Esophagus muscularis mucosa (tissue), 4 donors: ENCODE measurements at regions not wholly inside any gene's neighbourhood (a gene's known extent, or its start where the extent isn't known, plus 50 kb on each side); places are given as distances from the start of the nearest gene placed in this dataset.

Experiments used
- DNase-seq: peaks from one replicate; pipeline ENCODE4 v3.0.0-alpha.2; 2017; ENCODE audit errors: extremely low spot score
- H3K27ac ChIP-seq, 4 donors: fragments of 200-600 bp; sonication (generic); replicated peaks in 1 of 4; 1 replicate in 3 of 4; 2 replicates in 1 of 4; pipeline ENCODE4 v1.5.1; 2016 to 2019; ENCODE audit warnings: mild to moderate bottlenecking in 1 of 4
- H3K27me3 ChIP-seq, 4 donors: fragments of 200-600 bp; sonication (generic); one replicate each; pipeline versions ENCODE4 v1.5.1 to v1.6.0; 2016 to 2019
- H3K36me3 ChIP-seq, 4 donors: fragments of 200-600 bp; sonication (generic); one replicate each; pipeline ENCODE4 v1.5.1; 2016 to 2019
- H3K4me1 ChIP-seq, 4 donors: fragments of 200-600 bp; sonication (generic); one replicate each; pipeline ENCODE4 v1.5.1; 2016 to 2019
- H3K4me3 ChIP-seq, 4 donors: fragments of 200-600 bp; sonication (generic); 1 replicate in 2 of 4; 2 replicates in 2 of 4; pipeline ENCODE4 v1.5.1; 2016 to 2019; ENCODE audit warnings: mild to moderate bottlenecking in 4 of 4, moderate library complexity in 1 of 4
- H3K9me3 ChIP-seq, 4 donors: fragments of 200-600 bp; sonication (generic); 1 replicate in 3 of 4; 2 replicates in 1 of 4; pipeline ENCODE4 v1.5.1; 2016 to 2019
- EP300 ChIP-seq: sonication (generic); formaldehyde crosslinking; IDR thresholded peaks from one replicate; pipeline ENCODE4 v1.6.1; 2017; ENCODE audit warnings: antibody characterized with exemption
- POLR2A ChIP-seq: fragments of 450-650 bp; IDR thresholded peaks from one replicate; pipeline ENCODE4 v1.6.1; 2017; ENCODE audit warnings: antibody characterized with exemption, moderate library complexity, mild to moderate bottlenecking, low read depth
- POLR2AphosphoS5 ChIP-seq, 2 donors: sonication (generic); formaldehyde crosslinking; IDR thresholded peaks; one replicate each; pipeline ENCODE4 v1.6.1; 2017; ENCODE audit warnings: antibody characterized with exemption in 2 of 2
- WGBS: methylation state at CpG from one replicate; pipeline ENCODE4 v1.1.5; 2018; 5-methylcytosine and 5-hydroxymethylcytosine counted together
- intact Hi-C: fragments of 100-400 bp; cut with DNase I; formaldehyde crosslinking; loops from one replicate; pipeline ENCODE4 v1.15.1; 2023
- TF ChIP-seq, protein P1 (sequence below), 3 experiments: fragments of 200-600 bp in 2 of 3; fragments of 450-650 bp in 1 of 3; sonication (generic) in 2 of 3; IDR thresholded peaks; one replicate each; pipeline ENCODE4 v1.5.1; 2017 to 2019; ENCODE audit warnings: antibody characterized with exemption in 3 of 3, mild to moderate bottlenecking in 2 of 3, moderate library complexity in 1 of 3

DNA sequence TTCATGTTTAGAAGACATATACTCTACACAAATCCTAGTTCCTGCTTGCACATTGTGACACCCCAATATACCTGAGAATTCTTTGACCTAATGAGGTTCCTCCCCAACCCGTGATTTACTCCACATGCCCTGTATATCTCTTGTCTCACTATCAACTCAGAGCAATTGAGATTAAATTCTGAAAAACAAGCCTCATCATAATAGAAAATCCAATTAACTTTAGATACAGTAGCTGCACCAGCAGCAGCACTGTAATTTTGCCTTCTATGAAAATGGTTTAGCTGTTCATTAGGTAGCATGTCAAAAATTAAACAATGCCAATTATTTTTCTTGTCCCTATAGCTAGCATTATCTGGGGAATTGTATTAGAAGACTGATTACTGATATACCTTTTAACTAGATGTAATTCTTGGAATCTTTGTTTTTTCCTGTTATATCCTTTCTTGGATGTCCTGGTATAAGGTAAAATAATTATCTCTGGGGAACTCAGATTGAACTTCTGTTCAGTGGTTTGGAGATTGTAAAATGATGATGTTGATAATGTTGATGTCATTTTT is 218.9 kb upstream of the TANK start:
- TF ChIP-seq POLR2A (no peak), POLR2AphosphoS5 (IDR thresholded peaks at IDR 0.05) (no peak), EP300 (no peak)
- TF ChIP-seq, protein P1, sequence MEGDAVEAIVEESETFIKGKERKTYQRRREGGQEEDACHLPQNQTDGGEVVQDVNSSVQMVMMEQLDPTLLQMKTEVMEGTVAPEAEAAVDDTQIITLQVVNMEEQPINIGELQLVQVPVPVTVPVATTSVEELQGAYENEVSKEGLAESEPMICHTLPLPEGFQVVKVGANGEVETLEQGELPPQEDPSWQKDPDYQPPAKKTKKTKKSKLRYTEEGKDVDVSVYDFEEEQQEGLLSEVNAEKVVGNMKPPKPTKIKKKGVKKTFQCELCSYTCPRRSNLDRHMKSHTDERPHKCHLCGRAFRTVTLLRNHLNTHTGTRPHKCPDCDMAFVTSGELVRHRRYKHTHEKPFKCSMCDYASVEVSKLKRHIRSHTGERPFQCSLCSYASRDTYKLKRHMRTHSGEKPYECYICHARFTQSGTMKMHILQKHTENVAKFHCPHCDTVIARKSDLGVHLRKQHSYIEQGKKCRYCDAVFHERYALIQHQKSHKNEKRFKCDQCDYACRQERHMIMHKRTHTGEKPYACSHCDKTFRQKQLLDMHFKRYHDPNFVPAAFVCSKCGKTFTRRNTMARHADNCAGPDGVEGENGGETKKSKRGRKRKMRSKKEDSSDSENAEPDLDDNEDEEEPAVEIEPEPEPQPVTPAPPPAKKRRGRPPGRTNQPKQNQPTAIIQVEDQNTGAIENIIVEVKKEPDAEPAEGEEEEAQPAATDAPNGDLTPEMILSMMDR (IDR thresholded peaks at IDR 0.05): no peak
- Histone ChIP-seq H3K27me3 (no peaks in the 10 kb centered on the region), H3K4me3 (no peak overlapping the region), H3K9me3 (no peaks in the 10 kb centered on the region), H3K36me3 (no peaks in the 10 kb centered on the region), H3K27ac (no peak overlapping the region), H3K4me1 (peaks cover 0 to 6% (median 3%) of the 10 kb centered on the region in 4 donors)
- intact Hi-C loops: no loop called here
- WGBS: 92% methylated on average over 1 of the region's 1 CpG
- DNase-seq: no peak

DNA sequence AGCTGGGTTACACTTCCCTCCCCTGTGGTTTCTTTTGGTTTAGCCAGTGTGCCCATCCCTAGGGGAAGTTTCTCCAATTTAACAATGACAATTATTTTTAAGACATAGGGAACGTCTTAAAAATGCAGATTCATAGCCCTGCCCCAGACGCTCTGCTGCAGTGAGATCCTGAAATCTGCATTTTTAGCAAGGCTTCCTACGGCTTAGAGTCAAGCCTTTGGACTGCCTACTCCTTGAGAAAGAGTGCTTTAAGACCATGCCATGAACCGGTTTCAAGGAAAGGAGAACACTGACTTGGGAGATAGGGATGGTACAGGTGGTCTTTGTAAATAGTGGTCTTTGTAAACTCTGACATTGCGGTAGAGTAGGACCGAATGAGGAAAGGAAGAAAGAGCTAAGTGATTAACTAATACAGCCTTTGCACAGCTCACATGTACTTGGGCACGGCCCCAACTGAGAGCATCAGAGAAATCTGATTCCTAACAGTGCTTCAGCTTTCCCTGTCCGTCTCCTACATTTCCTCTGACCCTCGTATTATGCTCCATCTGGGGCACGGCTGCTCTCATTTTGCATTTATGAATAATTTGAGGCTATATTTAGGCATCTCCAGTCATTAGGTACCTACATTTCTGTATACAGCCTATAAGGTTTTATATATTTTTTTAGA is 217.6 kb upstream of the TANK start:
- TF ChIP-seq POLR2AphosphoS5 (IDR thresholded peaks at IDR 0.05) (no peak), POLR2A (no peak), EP300 (no peak)
- TF ChIP-seq, protein P1 (IDR thresholded peaks at IDR 0.05): no peak
- intact Hi-C loops: no loop called here
- Histone ChIP-seq H3K4me3 (no peak overlapping the region), H3K36me3 (no peaks in the 10 kb centered on the region), H3K4me1 (peaks cover 0 to 6% (median 3%) of the 10 kb centered on the region in 4 donors), H3K27me3 (no peaks in the 10 kb centered on the region), H3K27ac (no peak overlapping the region), H3K9me3 (no peaks in the 10 kb centered on the region)
- WGBS: 83% methylated on average over 10 of the region's 10 CpGs
- DNase-seq: no peak

DNA sequence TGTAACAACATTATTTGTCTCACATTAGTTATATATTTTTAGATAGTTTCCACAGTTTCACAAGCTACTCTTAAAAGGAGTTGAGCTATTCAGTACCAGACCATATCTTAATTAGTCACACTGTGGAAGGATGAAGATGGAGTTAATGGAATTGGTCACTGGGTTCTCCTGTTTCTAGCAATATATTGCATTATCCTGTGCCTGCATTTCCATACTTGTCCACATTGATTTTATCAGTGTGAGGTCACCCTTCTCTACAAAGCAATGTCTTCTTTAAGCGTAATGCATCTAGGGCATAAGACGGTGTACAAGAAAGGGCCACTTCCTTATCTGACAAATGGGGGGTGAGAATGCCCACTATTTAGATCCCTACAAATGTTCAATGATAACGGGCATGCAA is 216.8 kb upstream of the TANK start:
- no peak overlapping the region for H3K4me3 ChIP-seq
- H3K27me3 ChIP-seq: no peaks in the 10 kb centered on the region
- peaks cover 0 to 6% (median 3%) of the 10 kb centered on the region in 4 donors for H3K4me1 ChIP-seq
- no peak overlapping the region for H3K27ac ChIP-seq
- 98% methylated on average over 3 of the region's 3 CpGs for WGBS
- no peaks in the 10 kb centered on the region for H3K36me3 ChIP-seq
- no peak for DNase-seq
- no peak for TF ChIP-seq POLR2AphosphoS5 (IDR thresholded peaks at IDR 0.05)
- TF ChIP-seq, protein P1 (IDR thresholded peaks at IDR 0.05): no peak
- no peak for TF ChIP-seq POLR2A
- no peak for TF ChIP-seq EP300
- intact Hi-C loops: no loop called here
- H3K9me3 ChIP-seq: no peaks in the 10 kb centered on the region

DNA sequence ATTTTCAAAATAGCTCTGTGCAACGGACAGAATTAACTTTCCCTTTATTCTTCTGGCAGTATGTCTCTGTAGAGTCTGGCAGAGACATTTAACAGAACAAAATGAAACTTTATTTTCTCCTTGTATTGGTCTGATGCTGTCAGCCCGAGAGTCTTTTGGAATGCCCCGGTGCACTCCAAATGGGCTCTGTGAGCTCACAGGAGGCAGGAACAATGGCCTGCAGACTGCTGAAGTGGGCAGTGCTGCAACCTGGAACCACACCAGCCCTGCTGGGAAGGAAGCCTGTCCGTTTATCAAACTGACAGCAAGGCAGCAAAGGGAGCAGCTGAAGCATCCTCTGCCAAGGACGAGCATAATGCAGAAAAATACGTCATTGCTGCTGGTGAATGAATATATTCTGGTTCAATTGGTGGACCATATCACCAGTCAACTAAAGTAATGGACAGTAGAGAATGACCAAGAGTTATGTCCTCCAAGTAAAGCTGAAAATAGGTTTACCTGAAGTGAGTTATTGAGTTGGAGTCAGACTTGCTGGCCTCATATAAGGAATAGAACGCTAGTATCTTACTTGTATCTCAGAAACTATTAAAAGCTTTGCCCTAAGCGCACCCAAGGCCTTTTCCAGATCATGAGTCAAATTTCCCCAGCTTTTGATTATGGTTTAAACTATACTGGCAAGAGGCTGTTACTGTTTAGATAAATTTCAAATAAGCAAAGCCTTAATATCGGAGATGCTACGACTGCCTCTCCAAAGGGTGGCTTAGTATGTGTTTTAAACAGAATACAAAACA is 207.6 kb upstream of the TANK start:
- TF ChIP-seq POLR2AphosphoS5 (IDR thresholded peaks at IDR 0.05) (peak in 1 of 2 donors; percentile 29), POLR2A (no peak)
- TF ChIP-seq, protein P1 (IDR thresholded peaks at IDR 0.05): no peak
- no peaks in the 10 kb centered on the region for H3K27me3 ChIP-seq
- intact Hi-C loops: no loop called here
- H3K36me3 ChIP-seq: no peaks in the 10 kb centered on the region
- peak overlapping the region; percentile 53 to 70 (median 62) for H3K27ac ChIP-seq
- 33% methylated on average over 10 of the region's 10 CpGs for WGBS
- peaks cover 18 to 45% (median 24%) of the 10 kb centered on the region in 4 donors for H3K4me1 ChIP-seq
- DNase-seq: no peak
- no peaks in the 10 kb centered on the region for H3K9me3 ChIP-seq
- peak overlapping the region; percentile 22 to 44 (median 31) for H3K4me3 ChIP-seq
